DND-41 (cell line): ENCODE measurements at regions not wholly inside any gene's neighbourhood (a gene's known extent, or its start where the extent isn't known, plus 50 kb on each side); places are given as distances from the start of the nearest gene placed in this dataset.

Experiments
- ATAC-seq: fragments of 200-7000 bp; cut with Tn5 transposase; 3 replicates; pipeline ENCODE4 v1.9.1; 2021; ENCODE audit warnings: low read depth; ENCODE audit not compliant: insufficient read depth
- DNase-seq: peaks from one replicate; pipeline ENCODE4 v3.0.0-alpha.2; 2020
- H2AFZ ChIP-seq: 2 replicates; pipeline ENCODE4 v1.6.0; 2012; ENCODE audit warnings: low read depth, low read length
- H3K27ac ChIP-seq: 2 replicates; pipeline ENCODE4 v1.5.1; 2012; ENCODE audit warnings: low read length, inconsistent platforms
- H3K27me3 ChIP-seq: fragments of 200-600 bp; sonication (generic); 2 replicates; pipeline ENCODE4 v1.6.0; 2012; ENCODE audit warnings: low read length, mild to moderate bottlenecking, inconsistent platforms; ENCODE audit not compliant: insufficient read depth, poor library complexity
- H3K36me3 ChIP-seq: 2 replicates; pipeline ENCODE4 v1.5.1; 2012; ENCODE audit warnings: low read length, inconsistent platforms; ENCODE audit not compliant: insufficient read depth
- H3K4me1 ChIP-seq: 2 replicates; pipeline ENCODE4 v1.5.1; 2012; ENCODE audit warnings: mild to moderate bottlenecking, low read length; ENCODE audit not compliant: insufficient read depth
- H3K4me2 ChIP-seq: 2 replicates; pipeline ENCODE4 v1.6.0; 2012; ENCODE audit warnings: mild to moderate bottlenecking, moderate library complexity, low read length, inconsistent platforms; ENCODE audit not compliant: insufficient read depth
- H3K4me3 ChIP-seq, 2 experiments: fragments of 200-600 bp in 1 of 2; shearing (Covaris generic) in 1 of 2; 2 replicates each; pipeline ENCODE4 v1.5.1; 2012 to 2016; ENCODE audit warnings: inconsistent platforms in 2 of 2, low read length in 2 of 2, mild to moderate bottlenecking in 2 of 2, low read depth in 1 of 2, moderate library complexity in 1 of 2
- H3K79me2 ChIP-seq: 2 replicates; pipeline ENCODE4 v1.6.0; 2012; ENCODE audit warnings: low read length, inconsistent platforms; ENCODE audit not compliant: insufficient read depth
- H3K9ac ChIP-seq: 2 replicates; pipeline ENCODE4 v1.6.0; 2012; ENCODE audit warnings: low read depth, mild to moderate bottlenecking, inconsistent platforms, low read length, moderate library complexity
- H3K9me3 ChIP-seq: 2 replicates; pipeline ENCODE4 v1.5.1; 2012; ENCODE audit warnings: low read length, moderate library complexity, mild to moderate bottlenecking, inconsistent platforms; ENCODE audit not compliant: insufficient read depth, severe bottlenecking
- H4K20me1 ChIP-seq: 2 replicates; pipeline ENCODE4 v1.6.0; 2012; ENCODE audit warnings: low read length; ENCODE audit not compliant: insufficient read depth
- EZH2 ChIP-seq: IDR thresholded peaks from 3 replicates; pipeline ENCODE4 v1.6.1; 2012; ENCODE audit warnings: borderline replicate concordance, low read depth, mild to moderate bottlenecking, moderate library complexity, low read length, inconsistent platforms; ENCODE audit not compliant: severe bottlenecking
- TF ChIP-seq, protein P1 (sequence below): IDR thresholded peaks from 2 replicates; pipeline ENCODE4 v1.5.1; 2012; ENCODE audit warnings: borderline replicate concordance, low read length, moderate library complexity, mild to moderate bottlenecking; ENCODE audit not compliant: poor library complexity, severe bottlenecking; ENCODE audit errors: extremely low read depth

GRCh38 chr9:120284821-120285220, 295.1 kb downstream of the CDK5RAP2 start:
- H3K36me3 ChIP-seq: no peaks in the 10 kb centered on the region
- no peak overlapping the region for H2AFZ ChIP-seq
- H3K27ac ChIP-seq: no peak overlapping the region

GRCh38 chr9:120281665-120282064, 298.3 kb downstream of the CDK5RAP2 start:
- no peaks in the 10 kb centered on the region for H3K4me1 ChIP-seq
- H3K9ac ChIP-seq: no peak overlapping the region
- no peaks in the 10 kb centered on the region for H4K20me1 ChIP-seq
- no peak overlapping the region for H3K27ac ChIP-seq
- no peak overlapping the region for H3K4me2 ChIP-seq
- DNase-seq (no peak), ATAC-seq (no peak)
- no peaks in the 10 kb centered on the region for H3K27me3 ChIP-seq
- no peak overlapping the region for H2AFZ ChIP-seq
- no peaks in the 10 kb centered on the region for H3K36me3 ChIP-seq
- H3K9me3 ChIP-seq: no peaks in the 10 kb centered on the region
- no peak overlapping the region for H3K4me3 ChIP-seq
- H3K79me2 ChIP-seq: no peaks in the 10 kb centered on the region
- TF ChIP-seq, protein P1, sequence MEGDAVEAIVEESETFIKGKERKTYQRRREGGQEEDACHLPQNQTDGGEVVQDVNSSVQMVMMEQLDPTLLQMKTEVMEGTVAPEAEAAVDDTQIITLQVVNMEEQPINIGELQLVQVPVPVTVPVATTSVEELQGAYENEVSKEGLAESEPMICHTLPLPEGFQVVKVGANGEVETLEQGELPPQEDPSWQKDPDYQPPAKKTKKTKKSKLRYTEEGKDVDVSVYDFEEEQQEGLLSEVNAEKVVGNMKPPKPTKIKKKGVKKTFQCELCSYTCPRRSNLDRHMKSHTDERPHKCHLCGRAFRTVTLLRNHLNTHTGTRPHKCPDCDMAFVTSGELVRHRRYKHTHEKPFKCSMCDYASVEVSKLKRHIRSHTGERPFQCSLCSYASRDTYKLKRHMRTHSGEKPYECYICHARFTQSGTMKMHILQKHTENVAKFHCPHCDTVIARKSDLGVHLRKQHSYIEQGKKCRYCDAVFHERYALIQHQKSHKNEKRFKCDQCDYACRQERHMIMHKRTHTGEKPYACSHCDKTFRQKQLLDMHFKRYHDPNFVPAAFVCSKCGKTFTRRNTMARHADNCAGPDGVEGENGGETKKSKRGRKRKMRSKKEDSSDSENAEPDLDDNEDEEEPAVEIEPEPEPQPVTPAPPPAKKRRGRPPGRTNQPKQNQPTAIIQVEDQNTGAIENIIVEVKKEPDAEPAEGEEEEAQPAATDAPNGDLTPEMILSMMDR: no peak
- TF ChIP-seq EZH2: no peak

More at GRCh38 chr9:120284821-120285220, 295.1 kb downstream of the CDK5RAP2 start:
- Histone ChIP-seq H3K4me1 (no peaks in the 10 kb centered on the region), H3K4me3 (no peak overlapping the region), H3K79me2 (no peaks in the 10 kb centered on the region), H3K9me3 (no peaks in the 10 kb centered on the region), H4K20me1 (no peaks in the 10 kb centered on the region), H3K9ac (no peak overlapping the region), H3K27me3 (peaks cover 4% of the 10 kb centered on the region), H3K4me2 (no peak overlapping the region)
- ATAC-seq (no peak), DNase-seq (no peak)
- TF ChIP-seq, protein P1: no peak
- TF ChIP-seq EZH2: no peak

DNA sequence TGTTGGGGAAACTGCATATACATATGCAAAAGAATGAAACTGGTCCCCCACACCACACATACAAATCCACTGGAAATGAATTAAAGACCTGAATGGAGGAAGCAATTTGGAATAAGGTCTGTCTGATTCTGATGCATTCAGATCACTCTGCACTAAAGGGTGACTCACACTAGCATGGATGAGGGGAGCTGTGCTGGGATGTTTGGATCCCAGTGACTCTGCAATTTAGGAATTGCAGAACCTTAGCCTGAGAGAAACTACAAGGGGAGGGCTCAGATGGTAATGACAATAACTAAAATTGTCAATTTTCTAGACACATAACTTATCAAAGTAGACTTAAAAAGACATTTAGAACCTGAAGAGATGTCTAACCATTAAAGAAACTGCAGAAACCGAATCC, 312.0 kb downstream of the CDK5RAP2 start:
- Histone ChIP-seq H3K4me1 (no peaks in the 10 kb centered on the region), H2AFZ (no peak overlapping the region), H3K79me2 (no peaks in the 10 kb centered on the region), H3K27ac (no peak overlapping the region), H3K4me2 (no peak overlapping the region), H3K4me3 (no peak overlapping the region), H3K9ac (no peak overlapping the region), H4K20me1 (no peaks in the 10 kb centered on the region), H3K36me3 (no peaks in the 10 kb centered on the region), H3K27me3 (no peaks in the 10 kb centered on the region), H3K9me3 (no peaks in the 10 kb centered on the region)
- TF ChIP-seq, protein P1: no peak
- TF ChIP-seq EZH2: no peak
- DNase-seq (no peak), ATAC-seq (no peak)

GRCh38 chr9:120265791-120266190, 314.2 kb downstream of the CDK5RAP2 start:
- Histone ChIP-seq H3K4me1 (no peaks in the 10 kb centered on the region), H3K9ac (no peak overlapping the region), H3K4me2 (no peak overlapping the region), H3K27ac (no peak overlapping the region), H2AFZ (no peak overlapping the region), H3K4me3 (no peak overlapping the region), H3K36me3 (no peaks in the 10 kb centered on the region), H4K20me1 (no peaks in the 10 kb centered on the region), H3K27me3 (no peaks in the 10 kb centered on the region), H3K9me3 (no peaks in the 10 kb centered on the region), H3K79me2 (no peaks in the 10 kb centered on the region)
- DNase-seq: no peak
- no peak for ATAC-seq
- TF ChIP-seq, protein P1: no peak
- no peak for TF ChIP-seq EZH2
